ENCODE measurements at regions not wholly inside any gene's neighbourhood (a gene's known extent, or its start where the extent isn't known, plus 50 kb on each side); places are given as distances from the start of the nearest gene placed in this dataset.

GRCh38 chr1:199747984-199748383 lies 279.5 kb upstream of the NR5A2 start:
- Histone ChIP-seq H3K4me3 (no peak overlapping the region), H3K36me3 (no peaks in the 10 kb centered on the region), H3K9me3 (no peaks in the 10 kb centered on the region), H3K27me3 (no peaks in the 10 kb centered on the region), H3K27ac (no peak overlapping the region), H3K4me1 (no peaks in the 10 kb centered on the region)
- DNase-seq: no peak
- TF ChIP-seq POLR2A (IDR thresholded peaks at IDR 0.05) (no peak), CTCF (IDR thresholded peaks at IDR 0.05) (no peak)

GRCh38 chr1:199751506-199751905 lies 276.0 kb upstream of the NR5A2 start:
- Histone ChIP-seq H3K9me3 (no peaks in the 10 kb centered on the region), H3K27ac (no peak overlapping the region), H3K4me3 (no peak overlapping the region), H3K36me3 (no peaks in the 10 kb centered on the region), H3K27me3 (no peaks in the 10 kb centered on the region), H3K4me1 (no peaks in the 10 kb centered on the region)
- no peak for DNase-seq
- TF ChIP-seq CTCF (IDR thresholded peaks at IDR 0.05): no peak
- no peak for TF ChIP-seq POLR2A (IDR thresholded peaks at IDR 0.05)

- H3K9me3 ChIP-seq: no peaks in the 10 kb centered on the region
- H3K4me3 ChIP-seq: no peak overlapping the region
- H3K27me3 ChIP-seq: no peaks in the 10 kb centered on the region
- H3K36me3 ChIP-seq: no peaks in the 10 kb centered on the region
- TF ChIP-seq CTCF (IDR thresholded peaks at IDR 0.05): no peak
- TF ChIP-seq POLR2A (IDR thresholded peaks at IDR 0.05): no peak
- DNase-seq: no peak
- no peaks in the 10 kb centered on the region for H3K4me1 ChIP-seq
- H3K27ac ChIP-seq: no peak overlapping the region
These were observed 275.4 kb upstream of the NR5A2 start for GRCh38 chr1:199751962-199752687.

DNA sequence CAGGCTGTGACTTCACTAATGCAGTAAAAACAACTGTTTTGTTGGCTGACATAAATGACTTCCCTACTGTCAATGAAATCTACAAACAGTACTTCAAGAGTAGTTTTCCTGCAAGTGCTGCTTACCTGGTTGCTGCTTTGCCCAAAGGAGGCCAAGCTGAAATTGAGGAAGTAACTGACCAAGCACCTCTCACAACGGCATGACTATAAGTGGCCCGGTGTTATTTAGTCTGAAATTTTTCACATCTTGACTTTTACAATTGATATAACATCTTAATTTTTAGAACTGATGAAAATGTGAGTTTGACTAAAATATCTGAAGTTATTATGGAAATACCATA lies 274.9 kb upstream of the NR5A2 start:
- Histone ChIP-seq H3K27ac (no peak overlapping the region), H3K4me1 (no peaks in the 10 kb centered on the region), H3K9me3 (no peaks in the 10 kb centered on the region), H3K27me3 (no peaks in the 10 kb centered on the region), H3K36me3 (no peaks in the 10 kb centered on the region), H3K4me3 (no peak overlapping the region)
- no peak for TF ChIP-seq POLR2A (IDR thresholded peaks at IDR 0.05)
- TF ChIP-seq CTCF (IDR thresholded peaks at IDR 0.05): no peak
- DNase-seq: no peak

DNA sequence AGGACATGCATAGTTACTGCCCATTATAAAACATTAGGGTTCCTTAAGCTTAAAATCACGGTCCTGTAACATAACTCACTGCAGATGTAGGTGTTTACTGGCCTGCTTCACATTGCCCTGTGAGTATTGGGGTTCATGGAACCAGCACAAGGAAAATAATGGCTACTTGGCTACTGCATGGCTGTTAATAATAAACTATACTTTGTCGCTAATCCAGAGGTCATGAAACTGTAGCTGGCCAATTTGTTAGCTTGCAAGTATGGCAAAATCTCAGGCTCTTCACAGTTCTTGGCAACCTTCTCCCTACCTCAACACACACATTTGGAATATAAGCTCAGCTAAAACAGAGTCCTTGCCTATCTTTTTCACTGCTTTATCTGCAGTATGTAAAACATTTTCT lies 274.0 kb upstream of the NR5A2 start:
- H3K9me3 ChIP-seq: no peaks in the 10 kb centered on the region
- TF ChIP-seq POLR2A (IDR thresholded peaks at IDR 0.05) (no peak), CTCF (IDR thresholded peaks at IDR 0.05) (no peak)
- no peak for DNase-seq
- no peaks in the 10 kb centered on the region for H3K36me3 ChIP-seq
- no peak overlapping the region for H3K27ac ChIP-seq
- H3K4me1 ChIP-seq: no peaks in the 10 kb centered on the region
- no peaks in the 10 kb centered on the region for H3K27me3 ChIP-seq
- no peak overlapping the region for H3K4me3 ChIP-seq

- Histone ChIP-seq H3K4me1 (no peaks in the 10 kb centered on the region), H3K27ac (no peak overlapping the region), H3K9me3 (no peaks in the 10 kb centered on the region), H3K27me3 (no peaks in the 10 kb centered on the region), H3K36me3 (no peaks in the 10 kb centered on the region), H3K4me3 (no peak overlapping the region)
- TF ChIP-seq POLR2A (IDR thresholded peaks at IDR 0.05): no peak
- TF ChIP-seq CTCF (IDR thresholded peaks at IDR 0.05): no peak
- no peak for DNase-seq
These were observed 271.4 kb upstream of the NR5A2 start for GRCh38 chr1:199756066-199756465.

All from Peyer's patch (tissue), 4 donors.